ENCODE measurements at regions not wholly inside any gene's neighbourhood (a gene's known extent, or its start where the extent isn't known, plus 50 kb on each side); places are given as distances from the start of the nearest gene placed in this dataset.

DNA sequence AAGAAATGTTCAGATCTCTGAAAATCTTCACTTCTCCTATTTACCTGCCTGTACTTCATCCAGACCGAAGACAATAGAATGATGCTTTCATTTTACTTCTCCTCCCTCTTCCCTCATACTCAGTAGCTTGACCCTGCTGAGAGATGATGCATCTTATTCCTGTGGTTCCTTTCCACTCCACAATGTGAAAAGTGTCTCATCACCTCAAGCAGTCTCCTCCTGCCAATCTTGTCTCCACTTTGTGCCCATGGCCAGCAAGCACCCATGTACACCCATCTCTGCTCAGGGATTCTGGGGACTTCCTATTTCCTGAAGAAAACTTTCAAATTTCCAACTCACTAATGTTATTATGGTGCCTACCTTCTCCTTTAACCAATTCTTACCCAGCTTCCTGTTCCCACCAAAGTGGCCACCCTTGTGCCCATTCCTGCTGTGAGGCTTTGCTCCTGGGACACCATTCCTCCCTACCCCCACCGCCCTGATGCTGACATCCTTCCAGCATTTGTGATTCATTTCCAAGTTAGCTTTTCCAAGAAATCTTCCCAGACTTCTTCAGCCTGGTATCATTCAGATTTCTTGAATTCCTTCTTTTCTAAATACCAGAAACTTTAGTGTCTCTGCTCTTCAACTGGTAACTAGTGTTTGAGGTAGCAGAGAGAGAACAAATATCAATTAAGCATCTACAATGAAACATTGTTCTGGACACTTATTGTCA lies 212.5 kb downstream of the POSTN start:
- TF ChIP-seq, protein P1, sequence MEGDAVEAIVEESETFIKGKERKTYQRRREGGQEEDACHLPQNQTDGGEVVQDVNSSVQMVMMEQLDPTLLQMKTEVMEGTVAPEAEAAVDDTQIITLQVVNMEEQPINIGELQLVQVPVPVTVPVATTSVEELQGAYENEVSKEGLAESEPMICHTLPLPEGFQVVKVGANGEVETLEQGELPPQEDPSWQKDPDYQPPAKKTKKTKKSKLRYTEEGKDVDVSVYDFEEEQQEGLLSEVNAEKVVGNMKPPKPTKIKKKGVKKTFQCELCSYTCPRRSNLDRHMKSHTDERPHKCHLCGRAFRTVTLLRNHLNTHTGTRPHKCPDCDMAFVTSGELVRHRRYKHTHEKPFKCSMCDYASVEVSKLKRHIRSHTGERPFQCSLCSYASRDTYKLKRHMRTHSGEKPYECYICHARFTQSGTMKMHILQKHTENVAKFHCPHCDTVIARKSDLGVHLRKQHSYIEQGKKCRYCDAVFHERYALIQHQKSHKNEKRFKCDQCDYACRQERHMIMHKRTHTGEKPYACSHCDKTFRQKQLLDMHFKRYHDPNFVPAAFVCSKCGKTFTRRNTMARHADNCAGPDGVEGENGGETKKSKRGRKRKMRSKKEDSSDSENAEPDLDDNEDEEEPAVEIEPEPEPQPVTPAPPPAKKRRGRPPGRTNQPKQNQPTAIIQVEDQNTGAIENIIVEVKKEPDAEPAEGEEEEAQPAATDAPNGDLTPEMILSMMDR (conservative IDR thresholded peaks at IDR 0.05; ENCODE audit: low read depth, low read length) = no peak
- no peak for DNase-seq (ENCODE audit: low read depth)
- no peak overlapping the region for H3K4me3 ChIP-seq (ENCODE audit: low read depth, low read length)

DNA sequence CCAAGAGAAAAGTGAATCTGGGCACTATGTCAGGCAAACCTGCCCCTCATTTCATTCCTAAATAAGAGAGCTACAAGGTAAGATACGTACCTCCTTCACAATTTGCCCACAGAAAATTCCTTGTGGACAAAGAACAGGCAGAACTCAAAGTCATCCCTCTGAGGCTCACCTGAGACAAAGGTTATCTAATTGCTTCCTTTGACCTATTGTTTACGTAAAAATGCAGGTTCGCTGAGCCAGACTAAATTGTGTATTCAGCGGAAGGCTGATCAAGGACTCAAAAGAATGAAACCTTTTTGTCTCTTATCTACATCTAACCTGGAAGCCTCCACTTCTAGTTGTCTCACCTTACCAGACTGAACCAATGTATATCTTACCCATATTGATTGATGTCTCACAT lies 213.3 kb downstream of the POSTN start:
- DNase-seq (ENCODE audit: low read depth) = no peak
- TF ChIP-seq, protein P1 (conservative IDR thresholded peaks at IDR 0.05; ENCODE audit: low read depth, low read length) = no peak
- H3K4me3 ChIP-seq (ENCODE audit: low read depth, low read length) = no peak overlapping the region

DNA sequence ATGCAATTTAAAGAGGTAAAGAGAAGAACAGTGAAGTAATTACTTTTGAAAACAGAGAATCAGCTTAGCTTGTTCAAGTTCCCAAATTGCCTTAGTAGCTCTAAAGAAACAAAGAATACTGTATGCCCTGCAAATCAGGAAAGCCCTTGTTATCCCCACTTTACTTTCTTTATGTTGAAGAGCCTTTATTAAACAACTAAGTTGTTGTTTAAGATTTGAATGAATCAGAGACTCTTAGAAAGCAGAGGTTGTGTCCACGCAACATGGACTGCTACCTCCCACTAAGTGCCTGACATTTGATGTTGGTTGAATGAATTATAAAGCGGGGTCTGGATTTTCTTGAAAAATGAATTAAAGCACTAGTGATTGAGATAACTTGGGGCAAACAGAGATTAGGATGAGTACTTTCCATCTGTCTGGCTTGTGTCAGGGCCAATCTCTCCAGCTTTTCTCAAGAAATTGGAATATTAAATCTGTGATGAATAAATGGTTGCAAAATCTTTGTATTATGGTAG lies 214.7 kb downstream of the POSTN start:
- TF ChIP-seq, protein P1 (conservative IDR thresholded peaks at IDR 0.05; ENCODE audit: low read depth, low read length) = no peak
- no peak overlapping the region for H3K4me3 ChIP-seq (ENCODE audit: low read depth, low read length)
- DNase-seq (ENCODE audit: low read depth) = no peak

DNA sequence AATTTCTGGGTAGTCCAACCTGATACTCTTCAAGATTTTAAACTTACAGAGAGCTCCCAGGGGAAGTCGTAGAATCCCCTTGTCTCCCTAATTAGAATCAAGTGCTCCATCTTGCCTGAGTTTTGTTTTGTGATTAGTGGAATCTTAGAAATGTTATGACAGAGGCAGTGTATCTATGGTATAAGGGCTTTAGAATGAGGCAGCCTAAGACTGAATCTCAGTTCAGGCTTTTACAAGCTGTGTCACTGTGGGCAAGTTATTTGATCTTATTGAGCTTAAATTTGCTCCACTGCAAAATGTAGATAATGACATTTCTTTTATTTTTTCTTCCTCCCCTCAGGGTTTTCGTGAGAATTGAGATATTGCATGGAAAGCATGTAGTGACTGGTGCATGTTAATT lies 215.5 kb downstream of the POSTN start:
- no peak overlapping the region for H3K4me3 ChIP-seq (ENCODE audit: low read depth, low read length)
- TF ChIP-seq, protein P1 (conservative IDR thresholded peaks at IDR 0.05; ENCODE audit: low read depth, low read length) = no peak
- DNase-seq (ENCODE audit: low read depth) = no peak

DNA sequence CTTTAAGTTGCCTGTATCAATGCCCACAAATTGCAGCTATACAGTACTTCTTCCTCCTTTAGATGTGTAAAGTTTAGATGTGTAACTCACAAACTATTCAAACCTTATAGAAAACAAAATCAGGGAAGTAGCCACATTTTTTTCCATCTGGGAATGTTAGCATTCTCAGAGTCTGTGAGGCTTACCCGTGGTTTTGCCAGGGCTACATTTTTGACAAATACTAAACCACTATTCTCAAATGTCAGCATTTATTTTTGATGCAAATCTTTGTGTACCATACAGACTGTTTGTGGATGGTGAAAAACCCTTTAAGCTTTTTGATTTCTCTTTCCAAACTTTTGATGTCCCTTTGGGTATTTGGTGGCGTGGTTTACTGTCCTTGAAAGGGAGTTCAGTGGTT lies 216.4 kb downstream of the POSTN start:
- TF ChIP-seq, protein P1 (conservative IDR thresholded peaks at IDR 0.05; ENCODE audit: low read depth, low read length) = no peak
- H3K4me3 ChIP-seq (ENCODE audit: low read depth, low read length) = no peak overlapping the region
- DNase-seq (ENCODE audit: low read depth) = no peak

DNA sequence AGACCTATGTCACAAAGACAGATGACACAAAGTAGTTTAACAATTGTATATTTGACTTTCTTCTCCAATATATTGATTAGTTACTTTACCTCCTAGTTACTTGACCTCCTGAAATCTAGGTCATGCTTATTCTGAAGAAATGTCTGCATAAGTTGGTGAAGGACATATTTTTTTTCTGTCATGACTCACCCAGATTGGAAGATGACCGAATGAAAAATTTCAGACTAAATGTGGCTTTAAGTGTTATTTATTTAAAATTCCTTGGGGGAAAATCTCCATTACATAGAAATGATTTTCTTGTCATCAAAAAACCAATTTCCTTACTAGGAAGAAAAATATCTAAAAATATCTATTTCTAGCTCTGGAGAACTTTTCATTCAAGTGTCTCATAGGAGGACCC lies 217.1 kb downstream of the POSTN start:
- TF ChIP-seq, protein P1 (conservative IDR thresholded peaks at IDR 0.05; ENCODE audit: low read depth, low read length) = no peak
- DNase-seq (ENCODE audit: low read depth) = no peak
- H3K4me3 ChIP-seq (ENCODE audit: low read depth, low read length) = no peak overlapping the region

DNA sequence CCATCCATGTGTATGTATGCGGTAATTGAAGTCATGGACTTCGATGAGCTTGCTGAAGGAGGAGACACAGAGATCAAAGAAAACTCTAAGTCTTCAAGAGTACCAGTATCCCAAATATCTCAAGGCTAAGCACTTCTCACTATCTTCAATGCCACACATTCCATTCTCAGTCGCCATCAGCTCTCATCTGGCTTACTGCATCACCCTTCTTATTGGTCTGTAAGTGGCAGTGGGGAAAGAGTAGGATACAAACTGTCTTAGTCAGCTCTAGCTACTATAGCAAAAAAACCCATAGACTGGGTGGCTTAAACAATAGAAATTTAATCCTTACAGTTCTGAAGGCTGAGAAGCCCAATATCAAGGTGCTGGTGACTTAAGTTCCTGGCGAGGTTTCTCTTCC lies 218.7 kb downstream of the POSTN start:
- no peak overlapping the region for H3K4me3 ChIP-seq (ENCODE audit: low read depth, low read length)
- TF ChIP-seq, protein P1 (conservative IDR thresholded peaks at IDR 0.05; ENCODE audit: low read depth, low read length) = no peak
- DNase-seq (ENCODE audit: low read depth) = no peak

Data from choroid plexus epithelial cell (primary cell).